BJ (cell line): ENCODE measurements at regions not wholly inside any gene's neighbourhood (a gene's known extent, or its start where the extent isn't known, plus 50 kb on each side); places are given as distances from the start of the nearest gene placed in this dataset.

Experiments used
- CTCF ChIA-PET: fragments of 350-600 bp; formaldehyde crosslinking; extraction: SDS; loops from one replicate; lab custom pipeline; 2021; ENCODE audit warnings: antibody characterized with exemption, inconsistent platforms; lab: Yijun Ruan, JAX
- POLR2A ChIA-PET: fragments of 300-600 bp; sonication (Branson Sonifier 250); formaldehyde crosslinking; extraction: SDS; loops from one replicate; lab custom pipeline; 2021; ENCODE audit warnings: antibody characterized with exemption; lab: Charles Lee
- DNase-seq: peaks from one replicate; pipeline ENCODE4 v3.0.0-alpha.2; 2011; ENCODE audit warnings: low read depth
- H3K27me3 ChIP-seq: 2 replicates; pipeline ENCODE4 v1.6.0; 2011; ENCODE audit warnings: low read length; ENCODE audit not compliant: control insufficient read depth, insufficient read depth
- H3K36me3 ChIP-seq: 2 replicates; pipeline ENCODE4 v1.5.1; 2011; ENCODE audit warnings: low read length; ENCODE audit not compliant: control insufficient read depth, insufficient read depth
- H3K4me3 ChIP-seq: 2 replicates; pipeline ENCODE4 v1.5.1; 2011; ENCODE audit warnings: low read depth, mild to moderate bottlenecking, control low read depth, low read length
- CTCF ChIP-seq: IDR thresholded peaks from 2 replicates; pipeline ENCODE4 v1.5.1; 2011; ENCODE audit warnings: low read depth, mild to moderate bottlenecking, control low read depth, inconsistent platforms, low read length, moderate library complexity; ENCODE audit not compliant: insufficient read depth

- CTCF ChIA-PET: interaction anchor here (1.1 kb wide), 1 partner anchor 397 kb away, joined by 4 read pairs; no protein-coding TSS in a partner anchor
- DNase-seq: no peak
Observed at GRCh38 chr15:39183164-39183881, 397.6 kb upstream of the THBS1 start.

GRCh38 chr15:39184701-39185390, 396.0 kb upstream of the THBS1 start:
- TF ChIP-seq CTCF: no peak
- no peak for DNase-seq
- Histone ChIP-seq H3K4me3 (no peak overlapping the region), H3K36me3 (no peaks in the 10 kb centered on the region), H3K27me3 (no peaks in the 10 kb centered on the region)
- POLR2A ChIA-PET: no interaction called here
- CTCF ChIA-PET: interaction anchor here (0.6 to 1.6 kb wide), 2 partner anchors 118 to 233 kb away, joined by 3 read pairs; no protein-coding TSS in a partner anchor

More at GRCh38 chr15:39183164-39183881, 397.6 kb upstream of the THBS1 start:
- POLR2A ChIA-PET: no interaction called here
- no peak overlapping the region for H3K4me3 ChIP-seq
- no peak for TF ChIP-seq CTCF
- H3K27me3 ChIP-seq: no peaks in the 10 kb centered on the region
- no peaks in the 10 kb centered on the region for H3K36me3 ChIP-seq

- no peak for TF ChIP-seq CTCF
- ChIA-PET POLR2A (interaction anchor here (0.6 to 1.3 kb wide), 11 partner anchors 9 to 411 kb away, joined by 3 to 8 read pairs (median 4); no protein-coding TSS in a partner anchor), CTCF (interaction anchor here (0.6 to 2.1 kb wide), 5 partner anchors 9 to 481 kb away, joined by 3 to 6 read pairs (median 3); no protein-coding TSS in a partner anchor)
- Histone ChIP-seq H3K4me3 (no peak overlapping the region), H3K36me3 (no peaks in the 10 kb centered on the region), H3K27me3 (no peaks in the 10 kb centered on the region)
- peak; percentile 79 for DNase-seq
Observed at GRCh38 chr15:39188314-39188713, 392.6 kb upstream of the THBS1 start.

GRCh38 chr15:39188930-39189329, 391.9 kb upstream of the THBS1 start:
- POLR2A ChIA-PET: interaction anchor here (0.6 to 1.3 kb wide), 11 partner anchors 8 to 410 kb away, joined by 3 to 8 read pairs (median 4); partner anchors contain the start of gene THBS1
- no peak for TF ChIP-seq CTCF
- CTCF ChIA-PET: interaction anchor here (1.1 to 2.1 kb wide), 5 partner anchors 9 to 481 kb away, joined by 3 to 6 read pairs (median 3); no protein-coding TSS in a partner anchor
- Histone ChIP-seq H3K4me3 (no peak overlapping the region), H3K36me3 (no peaks in the 10 kb centered on the region), H3K27me3 (no peaks in the 10 kb centered on the region)
- peak; percentile 87 for DNase-seq

- H3K4me3 ChIP-seq: no peak overlapping the region
- ChIA-PET CTCF (interaction anchor here (1.6 to 2.0 kb wide), 2 partner anchors 11 to 50 kb away, joined by 5 read pairs; no protein-coding TSS in a partner anchor), POLR2A (interaction anchor here (0.6 to 1.6 kb wide), 6 partner anchors 13 to 500 kb away, joined by 3 to 5 read pairs (median 3); partner anchors contain the start of gene THBS1)
- H3K27me3 ChIP-seq: no peaks in the 10 kb centered on the region
- TF ChIP-seq CTCF: no peak
- no peak for DNase-seq
- H3K36me3 ChIP-seq: no peaks in the 10 kb centered on the region
Observed at GRCh38 chr15:39191871-39192291, 389.0 kb upstream of the THBS1 start.
